SIG-M5 (cell line): ENCODE measurements at regions not wholly inside any gene's neighbourhood (a gene's known extent, or its start where the extent isn't known, plus 50 kb on each side); places are given as distances from the start of the nearest gene placed in this dataset.

Source experiments
- DNase-seq: peaks from one replicate; lab custom pipeline; 2025; lab: John Stamatoyannopoulos, UW

DNA sequence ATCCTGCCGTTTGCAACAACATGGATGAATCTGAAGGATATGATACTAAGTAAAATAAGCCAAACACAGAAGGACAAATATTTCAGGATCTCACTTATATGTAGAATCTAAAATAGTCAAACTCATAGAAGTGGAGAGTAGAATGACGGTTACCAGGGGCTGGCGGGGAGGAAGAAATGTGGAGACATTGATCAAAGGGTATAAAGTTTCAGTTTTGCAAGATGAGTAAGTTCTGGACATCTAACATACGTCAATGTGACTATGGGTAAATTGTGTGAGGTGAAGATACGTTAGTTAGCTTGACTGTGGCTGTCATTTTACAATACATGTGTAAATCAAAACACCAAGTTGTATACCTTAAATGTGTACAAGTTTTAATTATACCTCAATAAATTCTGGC is 200.3 kb downstream of the SNX18 start:
- no peak for DNase-seq

DNA sequence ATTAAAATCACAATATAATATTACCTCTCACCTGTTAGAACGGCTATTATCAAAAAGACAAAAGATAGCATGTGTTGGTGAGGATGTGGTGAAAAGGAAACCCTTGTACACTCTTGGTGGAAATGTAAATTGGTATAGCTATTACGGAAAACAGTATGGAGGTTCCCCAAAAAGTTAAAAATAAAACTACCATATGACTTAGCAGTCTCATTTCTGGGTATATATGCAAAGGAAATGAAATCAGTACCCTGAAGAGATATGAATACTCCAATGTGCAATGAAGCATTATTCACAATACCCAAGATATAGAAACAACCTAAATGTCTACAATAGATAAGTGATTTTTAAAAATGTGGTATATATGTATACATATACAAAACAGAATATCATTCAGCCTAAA is 199.9 kb downstream of the SNX18 start:
- no peak for DNase-seq

DNA sequence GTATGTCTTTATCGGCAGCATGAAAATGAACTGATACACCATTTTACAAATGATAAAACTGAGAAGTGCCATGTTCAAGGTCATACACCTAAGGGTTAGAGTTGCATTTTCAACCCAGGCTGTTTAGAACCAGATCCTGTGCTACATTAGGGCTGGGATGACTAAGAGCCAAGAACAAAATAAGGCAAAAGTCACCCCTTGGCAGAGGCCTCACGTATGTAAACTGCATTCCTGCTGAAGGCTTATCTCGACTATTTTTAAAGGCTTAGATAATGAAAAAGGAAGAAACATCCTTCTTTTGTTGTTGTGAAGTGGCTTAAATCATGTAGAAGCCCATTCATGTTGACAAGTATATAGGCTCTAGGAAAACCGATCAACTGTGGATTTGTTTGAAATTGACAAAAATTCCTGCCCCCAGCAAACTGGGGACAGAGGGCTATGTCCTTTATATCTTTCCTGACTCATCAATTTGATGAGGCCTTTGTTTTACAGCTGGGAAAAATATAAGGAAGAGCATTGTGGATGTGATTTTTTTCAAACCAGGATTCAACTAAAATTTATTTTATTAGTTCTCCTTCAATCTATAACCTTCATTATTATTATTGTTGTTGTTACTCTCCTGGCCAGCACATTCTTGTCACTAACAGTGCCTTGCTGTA is 196.5 kb downstream of the SNX18 start:
- no peak for DNase-seq

DNA sequence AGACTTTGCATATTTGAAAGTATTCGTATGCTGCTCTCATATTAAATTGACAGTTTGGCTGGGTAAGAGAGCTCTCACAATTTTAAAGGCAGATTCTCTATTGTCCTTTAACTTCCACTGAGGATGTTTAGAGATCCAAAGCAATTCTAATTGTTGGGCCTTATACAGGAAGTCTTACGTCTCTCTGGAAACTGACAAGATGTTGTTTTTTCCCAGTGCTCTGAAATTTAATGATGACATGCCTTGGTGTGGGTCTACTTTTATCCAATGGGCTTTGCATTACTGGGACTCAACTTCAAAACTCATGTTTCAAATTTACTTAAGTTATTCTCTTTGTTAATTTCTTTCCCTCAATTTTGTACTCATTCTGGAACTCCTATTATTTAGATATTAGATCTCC is 191.5 kb downstream of the SNX18 start:
- DNase-seq: no peak

DNA sequence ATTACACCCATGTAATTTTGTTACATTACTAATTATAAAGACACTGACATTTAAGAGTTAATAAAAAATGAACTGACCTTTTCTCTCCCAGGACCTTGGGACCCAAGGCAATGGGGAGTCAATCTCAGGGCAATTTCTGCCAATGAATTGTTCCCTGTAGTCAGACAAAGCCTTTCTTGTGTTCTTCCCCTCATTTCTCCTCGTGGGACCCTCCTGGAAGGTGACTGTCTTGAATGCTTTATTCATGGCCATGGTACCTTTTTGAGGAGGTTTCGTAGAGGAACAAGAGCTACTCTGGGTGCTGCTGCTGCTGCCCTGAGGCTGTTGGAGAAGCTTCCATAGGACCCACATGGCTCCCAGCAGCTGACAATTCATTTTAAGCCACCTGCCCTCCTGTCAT is 190.3 kb downstream of the SNX18 start:
- no peak for DNase-seq

DNA sequence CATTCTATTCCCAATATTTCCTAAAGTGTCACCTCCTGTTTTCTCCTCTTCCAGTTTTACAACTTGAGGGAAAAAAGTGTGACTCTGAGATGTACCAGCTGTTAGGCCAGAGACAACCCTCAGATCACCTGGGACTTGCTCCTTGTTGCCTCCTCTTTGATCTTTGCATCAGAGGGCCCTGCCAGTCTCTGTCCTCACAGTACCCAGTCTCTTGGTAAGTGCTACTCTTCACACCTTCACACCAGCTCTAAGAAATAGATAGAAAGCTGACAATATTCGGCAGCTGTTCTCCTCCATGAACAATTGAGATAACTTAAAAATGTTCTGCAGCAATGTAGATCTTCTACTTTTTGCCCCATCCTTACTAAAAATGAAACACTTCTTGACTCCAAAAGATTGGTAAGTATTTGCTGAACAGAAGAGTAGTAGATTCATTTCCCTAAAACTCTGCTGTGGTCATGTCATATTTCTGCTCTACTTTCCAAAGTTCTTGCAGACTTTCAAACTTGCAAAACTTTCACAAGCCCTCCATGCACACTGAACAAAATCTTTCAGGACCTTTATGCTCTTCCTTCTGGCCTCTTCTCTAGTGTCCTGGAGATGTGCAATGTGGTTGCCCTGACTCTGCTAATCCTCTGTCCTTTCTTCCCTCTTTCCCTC is 188.6 kb downstream of the SNX18 start:
- DNase-seq: no peak

DNA sequence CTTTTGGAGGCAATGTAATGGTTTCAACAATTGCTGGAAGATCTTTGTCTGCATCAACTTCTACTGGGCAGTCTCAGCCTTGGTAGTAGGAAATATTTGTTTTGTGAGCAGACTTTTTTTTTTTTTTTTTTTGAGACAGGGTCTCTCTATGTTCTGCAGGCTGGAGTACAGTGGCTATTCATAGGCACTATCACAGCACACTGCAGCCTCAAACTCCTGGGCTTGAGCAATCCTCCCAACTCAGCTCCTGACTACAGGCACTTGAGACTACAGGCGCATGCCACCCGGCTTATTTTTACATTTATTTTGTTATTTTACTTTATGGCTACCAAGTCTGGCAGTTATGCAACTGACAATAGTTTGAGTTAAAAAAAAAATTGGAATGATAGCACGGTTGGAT is 187.3 kb downstream of the SNX18 start:
- DNase-seq: no peak

DNA sequence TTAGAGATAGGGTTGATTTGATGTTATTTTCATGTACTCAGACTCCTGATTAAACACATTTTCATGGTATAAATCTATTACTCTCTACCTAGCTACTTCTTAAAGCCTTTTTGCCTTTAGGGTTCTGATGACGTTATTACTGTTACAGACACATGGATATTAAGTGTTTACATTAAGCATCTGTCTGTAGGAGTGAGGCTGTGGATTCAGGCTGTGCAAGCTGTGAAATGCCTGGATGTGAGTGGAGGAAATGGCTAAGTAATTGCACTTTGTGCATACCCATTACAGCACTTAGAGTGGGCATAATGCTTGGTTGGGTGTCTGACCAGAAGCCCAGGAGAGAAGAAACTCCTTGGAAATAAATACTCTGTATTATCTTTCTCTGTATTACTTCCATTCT is 186.8 kb downstream of the SNX18 start:
- no peak for DNase-seq

DNA sequence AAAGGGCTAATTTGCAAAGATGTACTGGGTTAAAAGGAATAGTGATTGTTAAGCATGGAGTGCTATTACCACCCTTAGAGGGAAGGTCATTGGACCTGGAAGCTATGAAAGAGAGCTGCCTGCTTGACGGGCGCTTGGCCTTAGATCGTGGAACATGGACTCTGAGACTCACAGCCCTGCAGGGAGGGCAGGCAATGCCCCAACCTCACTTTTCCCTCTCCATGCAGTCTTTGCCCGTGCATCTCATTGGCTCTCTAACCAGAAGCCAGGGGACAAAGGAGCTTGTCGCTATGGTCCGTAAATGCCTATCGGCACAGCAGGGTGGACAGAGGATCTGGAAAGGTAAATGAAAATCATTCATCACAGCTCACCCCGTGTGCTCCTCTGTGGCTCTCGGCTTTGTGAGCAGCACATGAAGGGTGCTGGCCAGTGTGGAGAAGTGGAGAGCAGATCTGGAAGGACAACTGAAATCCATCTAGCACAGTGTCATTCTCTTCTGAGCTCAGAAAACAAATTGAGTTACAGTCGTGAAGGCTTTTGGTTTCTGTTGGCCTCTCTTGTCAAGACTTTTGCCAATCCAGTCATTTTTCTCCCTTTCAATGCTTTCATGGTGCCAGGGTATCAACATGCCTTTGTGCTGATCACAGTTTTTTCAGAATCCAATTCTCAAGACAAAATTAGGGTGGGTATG is 186.2 kb downstream of the SNX18 start:
- no peak for DNase-seq

DNA sequence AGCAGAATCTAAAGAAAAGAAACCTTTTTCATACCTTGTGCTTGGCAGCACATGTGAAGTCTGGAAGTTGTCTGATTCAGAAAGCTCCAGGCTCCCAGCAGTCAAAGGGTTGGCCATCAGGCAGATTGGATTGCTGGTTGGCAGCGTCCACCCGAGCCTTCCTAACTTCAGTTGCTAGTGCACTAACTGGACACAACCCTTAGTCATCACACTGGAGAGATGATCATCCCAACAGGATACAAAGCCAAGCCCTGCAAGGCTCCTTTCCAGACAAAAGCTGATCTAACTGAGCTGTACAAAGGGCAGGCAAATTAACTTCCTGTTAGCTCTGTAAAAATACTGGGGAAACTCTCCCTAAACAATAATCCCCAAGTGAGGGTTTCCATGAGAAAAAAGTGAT is 185.6 kb downstream of the SNX18 start:
- DNase-seq: no peak

DNA sequence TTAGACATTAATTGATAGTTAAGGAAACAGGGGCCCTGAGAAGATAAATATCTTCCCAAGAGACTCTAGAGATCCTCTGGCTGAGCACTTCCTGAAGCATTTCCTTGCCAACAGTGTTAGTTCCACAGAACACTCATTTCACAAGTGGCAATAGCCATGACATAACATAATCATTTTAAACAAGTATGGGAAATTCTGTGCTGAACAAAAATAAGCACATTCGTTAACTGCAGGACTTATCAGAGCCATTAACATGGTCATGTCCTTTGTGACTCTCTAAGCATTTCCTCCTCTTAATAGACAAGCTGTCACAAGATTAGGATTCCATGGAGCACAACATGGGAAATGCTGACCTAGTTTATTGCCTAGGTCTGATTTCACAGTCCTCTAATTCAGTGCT is 184.9 kb downstream of the SNX18 start:
- DNase-seq: no peak

DNA sequence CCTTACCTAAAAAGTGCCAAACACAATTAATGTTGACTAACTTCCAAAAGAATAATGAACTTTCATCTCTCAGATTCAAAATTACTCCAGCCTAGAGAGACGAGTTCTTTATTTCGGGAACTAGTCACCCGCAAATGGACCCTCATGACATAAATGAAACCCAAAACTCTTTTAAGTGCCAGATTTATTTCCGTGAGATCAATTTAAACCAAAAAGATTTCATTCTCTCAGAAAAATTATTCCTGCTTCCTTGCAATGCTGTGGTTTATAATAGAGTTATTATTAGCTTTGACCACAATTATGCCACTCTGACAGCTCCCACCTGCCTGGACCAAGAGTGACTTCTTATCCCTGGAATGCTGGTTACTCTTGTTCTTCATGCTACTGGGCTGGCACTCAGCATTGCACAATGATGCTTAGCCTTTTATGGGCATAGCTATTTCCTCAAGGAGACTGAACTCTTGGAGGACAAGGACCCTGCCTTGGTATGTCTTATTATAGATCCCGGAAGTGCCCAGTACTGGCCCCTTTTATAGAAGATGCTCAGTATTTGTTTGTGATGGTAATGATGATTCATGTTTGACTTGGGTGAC is 183.5 kb downstream of the SNX18 start:
- DNase-seq: no peak

DNA sequence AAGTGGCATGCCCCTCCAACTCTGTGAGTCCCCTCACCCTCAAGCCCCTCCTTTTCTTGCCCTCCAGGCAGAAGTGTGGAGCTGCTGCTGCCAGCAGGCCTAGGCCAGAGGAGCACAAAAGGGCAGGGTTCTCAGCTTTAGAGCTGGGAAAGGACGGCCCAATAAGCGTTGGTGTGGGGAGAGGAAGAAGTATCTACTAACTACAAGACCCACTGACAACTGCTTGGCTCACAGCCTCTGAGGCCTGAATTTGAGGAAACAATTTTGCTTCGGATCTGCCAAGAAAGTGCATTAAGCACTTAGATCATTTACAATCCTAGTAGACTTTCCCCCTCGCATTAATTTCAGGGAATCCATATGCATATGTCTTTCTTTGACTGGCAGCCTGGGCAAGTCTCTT is 179.4 kb downstream of the SNX18 start:
- DNase-seq: no peak

DNA sequence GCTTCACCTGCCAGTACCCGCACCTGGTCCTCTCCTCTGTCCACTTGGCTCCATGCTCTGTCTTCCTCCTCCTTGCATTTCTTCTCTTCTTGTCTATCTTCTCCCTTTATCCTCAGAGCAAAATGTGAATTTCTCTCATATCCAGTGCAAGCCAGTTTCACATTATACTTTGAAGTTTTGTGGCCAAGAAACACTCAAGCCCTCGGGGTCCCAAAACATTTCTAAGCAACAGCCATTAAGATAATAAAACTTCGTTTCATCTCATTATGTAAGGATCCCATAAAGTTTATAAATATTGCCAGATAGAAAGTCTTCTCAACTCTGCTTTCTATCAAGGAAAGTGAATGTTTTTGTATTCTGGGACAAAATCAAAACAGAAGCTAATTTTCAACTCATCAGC is 178.8 kb downstream of the SNX18 start:
- no peak for DNase-seq

DNA sequence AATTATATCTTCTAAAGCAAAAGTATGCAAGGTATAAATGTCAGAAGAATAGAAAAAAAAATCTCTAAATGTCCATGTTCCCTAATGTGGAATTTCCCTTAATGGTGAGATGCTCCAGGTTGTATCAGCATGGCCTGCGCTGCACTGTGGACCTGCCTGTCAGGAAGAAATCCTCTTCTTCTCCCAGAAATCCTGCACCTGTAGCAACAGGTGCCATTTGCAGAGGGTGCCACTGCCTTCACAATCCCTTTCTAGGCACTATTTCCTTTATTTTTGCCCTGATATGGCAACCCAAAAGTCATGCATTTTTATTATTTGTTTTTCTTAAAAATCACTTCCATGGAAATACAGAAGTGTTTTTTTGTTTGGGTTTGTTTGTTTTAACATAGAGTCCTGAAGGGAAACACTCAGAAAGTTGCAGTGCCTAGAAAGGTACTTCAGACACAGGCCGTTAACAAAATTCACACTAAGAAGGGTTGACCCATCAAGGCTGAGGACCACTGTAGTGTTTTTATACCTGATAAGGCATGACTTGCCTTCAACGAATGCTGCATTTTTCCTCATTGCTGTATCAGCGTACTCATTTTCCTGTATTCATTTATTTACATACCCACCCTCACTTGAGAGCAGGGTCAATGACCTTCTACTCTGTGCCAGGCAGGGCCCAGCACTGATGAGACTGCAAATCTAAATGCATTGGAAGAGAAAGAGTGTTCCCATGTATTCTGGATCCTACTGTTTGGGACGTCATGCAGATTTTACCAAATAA is 177.8 kb downstream of the SNX18 start:
- DNase-seq: no peak

DNA sequence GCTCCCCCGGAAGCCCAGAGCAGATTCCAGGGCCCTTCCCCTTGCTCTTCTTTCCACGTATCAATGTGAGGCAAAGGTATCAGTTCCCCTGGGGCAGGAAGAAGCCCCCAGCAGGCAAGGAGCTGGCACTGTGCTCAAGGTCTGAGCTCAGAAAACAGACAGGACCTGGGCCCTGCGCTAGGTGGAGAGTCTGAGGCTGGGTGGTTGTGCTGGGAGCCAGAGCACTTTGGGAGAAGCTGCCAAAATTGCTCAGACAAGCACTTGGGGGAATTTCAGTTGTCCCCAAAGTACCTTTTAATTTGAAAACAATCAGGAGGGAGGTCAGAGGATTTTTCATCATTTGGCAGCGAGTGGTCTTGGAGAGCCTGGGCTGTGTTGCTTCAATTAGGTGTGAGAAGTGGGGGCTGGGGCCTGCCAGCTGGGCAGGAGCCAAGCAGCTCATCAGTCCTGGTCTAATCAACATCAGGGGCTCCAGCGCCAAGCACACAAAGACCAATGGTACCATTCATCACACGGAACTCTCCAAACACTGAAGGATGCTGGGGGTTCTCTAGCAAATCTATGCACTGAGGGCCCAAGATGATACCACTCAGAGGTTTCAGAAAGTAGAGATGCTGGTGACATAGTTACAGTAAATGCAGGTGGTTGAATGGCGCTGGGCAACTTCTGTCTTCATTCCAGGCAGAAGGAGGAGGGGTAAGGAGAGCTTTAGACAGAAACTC is 176.5 kb downstream of the SNX18 start:
- DNase-seq: no peak

DNA sequence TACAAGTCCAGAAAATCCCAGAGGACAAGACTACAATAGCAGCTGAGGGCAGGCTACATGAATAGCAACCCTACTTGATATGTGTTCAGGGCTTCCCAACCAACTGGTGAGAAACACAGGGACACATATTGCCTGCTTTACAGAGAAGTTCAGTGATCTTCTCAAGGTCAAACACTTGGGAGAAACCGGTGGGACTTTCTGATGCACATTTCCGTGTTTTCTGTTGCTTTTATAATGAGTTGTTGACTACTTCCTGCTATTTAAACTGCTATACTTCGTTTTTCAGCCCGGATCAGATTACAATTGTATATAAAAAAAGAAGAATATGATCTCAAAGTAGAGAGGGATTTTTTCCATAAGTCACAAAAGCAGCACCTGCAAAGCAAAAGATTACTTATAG is 175.1 kb downstream of the SNX18 start:
- DNase-seq: no peak

DNA sequence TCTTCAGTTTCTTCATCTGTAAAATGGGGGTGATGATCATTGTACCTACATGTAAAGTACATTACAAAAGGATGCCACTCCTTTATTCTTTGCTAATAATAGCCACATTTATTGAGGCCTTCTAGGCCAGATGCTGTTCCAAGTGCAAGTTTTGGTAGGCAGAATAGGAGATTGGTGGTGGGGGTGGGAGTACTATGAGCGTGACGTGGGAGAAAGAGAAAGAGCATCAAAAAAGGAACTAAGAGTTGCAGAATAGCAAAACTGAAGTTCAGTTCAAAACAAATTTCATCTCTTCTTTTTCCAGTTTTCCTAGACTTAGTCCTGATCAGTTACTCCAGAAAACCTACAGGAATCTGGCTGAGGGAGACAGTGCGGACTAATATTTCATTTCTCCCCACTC is 174.1 kb downstream of the SNX18 start:
- DNase-seq: no peak

DNA sequence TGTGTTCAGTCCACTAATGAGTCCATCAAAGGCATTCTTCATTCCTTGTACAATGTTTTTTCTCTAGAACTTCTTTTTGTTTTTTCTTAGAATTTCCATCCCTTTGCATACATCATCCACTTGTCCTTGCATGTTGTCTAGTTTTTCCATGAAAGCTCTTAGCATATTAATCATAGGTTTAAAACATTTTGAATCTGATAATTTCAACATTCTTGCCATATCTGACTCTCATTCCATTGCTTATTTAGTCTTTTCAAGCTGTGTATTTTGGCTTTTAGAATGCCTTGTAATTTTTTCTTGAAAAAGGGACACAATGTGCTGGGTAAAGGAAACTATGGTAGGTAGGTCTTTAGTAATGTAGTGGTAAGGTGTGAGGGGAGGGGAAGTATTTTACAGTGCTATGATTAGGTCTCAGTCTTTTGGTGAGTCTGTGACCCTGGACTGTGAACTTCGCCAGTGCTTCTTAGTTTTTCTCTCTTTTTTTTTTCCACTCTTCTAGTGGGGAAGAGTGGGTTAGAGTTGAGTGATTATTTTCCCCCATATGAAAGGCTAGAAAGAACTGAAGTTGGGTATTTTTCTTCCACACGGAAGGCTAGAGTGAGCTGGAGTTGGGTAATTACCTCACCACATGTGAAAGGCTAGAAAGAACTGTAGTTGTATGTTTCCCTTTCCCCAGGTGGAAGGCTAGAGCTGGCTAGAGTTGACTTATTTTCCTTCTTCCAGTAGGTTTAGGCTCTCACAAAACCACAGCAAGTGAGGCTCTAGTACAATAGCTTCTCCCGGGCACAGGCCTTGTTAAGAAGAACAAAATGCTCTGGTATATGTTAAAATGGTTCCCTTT is 172.1 kb downstream of the SNX18 start:
- DNase-seq: no peak

DNA sequence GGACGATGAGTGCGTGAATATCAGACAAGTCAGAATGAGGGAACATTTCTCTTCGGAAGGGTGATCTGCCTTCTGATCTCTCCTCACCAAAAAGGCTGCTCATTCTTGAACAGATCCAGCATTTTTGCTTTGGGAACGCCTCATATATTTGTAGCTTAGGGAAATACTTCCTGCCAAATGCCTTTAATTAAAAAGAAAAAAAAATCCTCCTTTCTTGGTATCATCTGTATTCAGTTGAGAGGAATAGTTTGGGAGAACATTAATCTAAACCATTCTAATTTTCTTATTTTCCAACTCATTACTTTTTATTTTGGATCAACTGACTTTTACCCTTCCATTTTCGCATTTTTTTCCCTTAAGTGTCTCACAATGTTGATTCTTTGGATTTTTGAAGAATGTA is 163.4 kb downstream of the SNX18 start:
- DNase-seq: no peak

DNA sequence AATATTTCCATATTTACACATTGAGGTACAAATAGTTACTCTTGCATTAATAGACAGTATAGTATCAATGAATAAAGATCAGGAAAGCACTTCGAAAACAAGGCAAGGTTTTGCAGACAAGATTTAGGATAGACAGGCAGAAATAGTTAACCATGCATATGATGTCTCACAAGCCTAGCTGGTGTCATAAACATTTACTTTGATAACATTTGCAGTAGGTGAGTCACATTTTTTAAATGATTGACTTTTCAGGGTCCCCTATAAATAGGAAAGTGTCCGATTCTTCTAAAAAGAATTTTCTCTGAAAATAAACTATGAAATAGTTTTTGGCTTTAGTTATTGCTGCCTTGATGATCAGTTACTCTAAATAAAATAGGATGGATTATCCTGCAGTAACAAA is 162.1 kb downstream of the SNX18 start:
- DNase-seq: no peak
